SHP77 (cell line): ENCODE measurements at regions not wholly inside any gene's neighbourhood (a gene's known extent, or its start where the extent isn't known, plus 50 kb on each side); places are given as distances from the start of the nearest gene placed in this dataset.
"Not testable (repeated sequence)": the region's sequence is repeated elsewhere in the genome, so short reads cannot be mapped to it uniquely, and the experiment has no call there.

ENCODE experiments used
- DNase-seq, 2 experiments: peaks; one replicate each; lab custom pipeline; 2025; lab: John Stamatoyannopoulos, UW

GRCh38 chr9:99632349-99633038 is 189.2 kb upstream of the NR4A3 start:
- no peak for DNase-seq

GRCh38 chr9:99633265-99633664 is 188.4 kb upstream of the NR4A3 start:
- no peak for DNase-seq

- DNase-seq, result no peak
Observed at GRCh38 chr9:99634186-99634585, 187.5 kb upstream of the NR4A3 start.

- DNase-seq, result no peak
Observed at GRCh38 chr9:99635032-99635431, 186.7 kb upstream of the NR4A3 start.

- DNase-seq, result no peak
Observed at GRCh38 chr9:99637641-99638040, 184.0 kb upstream of the NR4A3 start.

GRCh38 chr9:99638971-99639370 is 182.7 kb upstream of the NR4A3 start:
- DNase-seq, result no peak

GRCh38 chr9:99647604-99648003 is 174.1 kb upstream of the NR4A3 start:
- no peak for DNase-seq

GRCh38 chr9:99650187-99650874 is 171.4 kb upstream of the NR4A3 start:
- no peak for DNase-seq

GRCh38 chr9:99660191-99660636 is 161.5 kb upstream of the NR4A3 start:
- no peak for DNase-seq

GRCh38 chr9:99663297-99663696 is 158.4 kb upstream of the NR4A3 start:
- no peak for DNase-seq

- no peak for DNase-seq
Observed at GRCh38 chr9:99663856-99664255, 157.8 kb upstream of the NR4A3 start.

GRCh38 chr9:99666571-99666970 is 155.1 kb upstream of the NR4A3 start:
- DNase-seq, result no peak

GRCh38 chr9:99670886-99671285 is 150.8 kb upstream of the NR4A3 start:
- DNase-seq, result not testable (repeated sequence)

- DNase-seq, result no peak
Observed at GRCh38 chr9:99677281-99677680, 144.4 kb upstream of the NR4A3 start.

- no peak for DNase-seq
Observed at GRCh38 chr9:99678566-99678965, 143.1 kb upstream of the NR4A3 start.

- no peak for DNase-seq
Observed at GRCh38 chr9:99680191-99680590, 141.5 kb upstream of the NR4A3 start.

- DNase-seq, result no peak
Observed at GRCh38 chr9:99681113-99681512, 140.6 kb upstream of the NR4A3 start.

GRCh38 chr9:99682378-99682777 is 139.3 kb upstream of the NR4A3 start:
- no peak for DNase-seq

GRCh38 chr9:99682870-99683269 is 138.8 kb upstream of the NR4A3 start:
- DNase-seq, result no peak

- peak in 1 of 2 experiments; percentile 8 for DNase-seq
Observed at GRCh38 chr9:99690573-99690972, 131.1 kb upstream of the NR4A3 start.

- no peak for DNase-seq
Observed at GRCh38 chr9:99693888-99694287, 127.8 kb upstream of the NR4A3 start.

GRCh38 chr9:99694393-99694792 is 127.3 kb upstream of the NR4A3 start:
- DNase-seq, result no peak

- DNase-seq, result no peak
Observed at GRCh38 chr9:99699396-99699795, 122.3 kb upstream of the NR4A3 start.

- no peak for DNase-seq
Observed at GRCh38 chr9:99712214-99712613, 109.5 kb upstream of the NR4A3 start.
